OCI-LY1 (cell line): ENCODE measurements at regions not wholly inside any gene's neighbourhood (a gene's known extent, or its start where the extent isn't known, plus 50 kb on each side); places are given as distances from the start of the nearest gene placed in this dataset.
"Not testable (repeated sequence)": the region's sequence is repeated elsewhere in the genome, so short reads cannot be mapped to it uniquely, and the experiment has no call there.

Source experiments
- CTCF ChIP-seq: fragments of 200-600 bp; sonication (generic), shearing (Covaris generic); IDR thresholded peaks from 2 replicates; pipeline ENCODE4 v1.5.1; 2017; ENCODE audit warnings: mild to moderate bottlenecking, antibody characterized with exemption, low read length, moderate library complexity, mixed read lengths
- EZH2 ChIP-seq: fragments of 200-600 bp; sonication (generic), shearing (Covaris generic); IDR thresholded peaks from 2 replicates; pipeline ENCODE4 v1.8.0; 2017; ENCODE audit warnings: borderline replicate concordance, mixed run types, mild to moderate bottlenecking, antibody characterized with exemption, low read length, moderate library complexity, mixed read lengths

GRCh38 chr20:47892681-47893080 lies 107.4 kb upstream of the SULF2 start:
- not testable (repeated sequence) for TF ChIP-seq CTCF, EZH2
